AG09319 (cell line): ENCODE measurements at regions not wholly inside any gene's neighbourhood (a gene's known extent, or its start where the extent isn't known, plus 50 kb on each side); places are given as distances from the start of the nearest gene placed in this dataset.

Experiments
- DNase-seq: peaks from one replicate; pipeline ENCODE4 v3.0.0-alpha.2; 2010; ENCODE audit warnings: low read depth; ENCODE audit errors: extremely low read depth
- TF ChIP-seq, protein P1 (sequence below): IDR thresholded peaks from 2 replicates; pipeline ENCODE4 v1.5.1; 2011; ENCODE audit warnings: low read depth, mild to moderate bottlenecking, inconsistent platforms, low read length, moderate library complexity

DNA sequence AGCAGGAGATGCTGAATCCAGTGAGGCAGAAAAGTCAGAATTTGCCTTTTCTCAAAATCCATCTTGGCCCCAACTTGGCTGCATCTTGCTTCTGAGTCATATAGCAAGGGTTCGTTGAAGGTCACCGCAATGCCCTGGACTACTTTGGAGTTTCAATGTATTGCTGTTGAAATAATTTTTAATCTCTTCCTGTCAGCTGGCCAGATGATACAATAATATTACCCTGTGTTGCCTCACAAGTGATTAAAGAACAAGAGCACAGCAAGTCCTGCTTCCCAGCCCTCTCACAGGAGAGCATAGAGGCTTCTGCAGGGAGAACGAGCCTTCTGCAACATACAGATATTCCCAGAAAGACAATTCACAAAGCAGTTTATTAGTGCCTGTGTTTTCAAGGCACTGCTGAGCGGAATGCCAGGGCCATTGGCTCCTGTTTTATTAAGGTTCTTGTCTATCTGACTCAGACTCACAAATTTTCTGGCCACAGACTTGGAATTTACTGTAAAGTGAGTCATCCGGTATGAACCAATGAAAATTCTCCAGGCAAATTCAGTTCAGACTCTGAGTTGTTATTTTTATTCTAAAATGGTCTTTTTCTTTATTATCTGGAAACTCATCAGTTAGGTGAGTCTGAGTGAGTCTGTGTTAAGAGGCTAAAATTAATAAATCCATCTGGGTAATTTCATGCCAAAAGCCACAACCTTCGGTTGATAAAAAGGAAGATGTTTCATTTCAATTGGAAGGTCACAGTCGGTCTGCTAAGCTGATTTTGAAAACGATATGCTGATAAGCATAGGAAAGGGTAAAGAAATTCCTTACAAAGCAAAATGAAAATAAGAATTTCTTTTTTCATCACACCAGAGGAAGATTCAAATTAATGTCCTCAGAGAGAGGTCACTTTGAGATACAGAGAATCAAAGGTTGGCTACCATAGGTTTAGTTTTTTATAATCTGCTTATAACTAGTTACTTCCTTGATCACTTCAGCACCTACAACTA lies 289.4 kb upstream of the STXBP5 start:
- DNase-seq = peak; percentile 79
- TF ChIP-seq, protein P1, sequence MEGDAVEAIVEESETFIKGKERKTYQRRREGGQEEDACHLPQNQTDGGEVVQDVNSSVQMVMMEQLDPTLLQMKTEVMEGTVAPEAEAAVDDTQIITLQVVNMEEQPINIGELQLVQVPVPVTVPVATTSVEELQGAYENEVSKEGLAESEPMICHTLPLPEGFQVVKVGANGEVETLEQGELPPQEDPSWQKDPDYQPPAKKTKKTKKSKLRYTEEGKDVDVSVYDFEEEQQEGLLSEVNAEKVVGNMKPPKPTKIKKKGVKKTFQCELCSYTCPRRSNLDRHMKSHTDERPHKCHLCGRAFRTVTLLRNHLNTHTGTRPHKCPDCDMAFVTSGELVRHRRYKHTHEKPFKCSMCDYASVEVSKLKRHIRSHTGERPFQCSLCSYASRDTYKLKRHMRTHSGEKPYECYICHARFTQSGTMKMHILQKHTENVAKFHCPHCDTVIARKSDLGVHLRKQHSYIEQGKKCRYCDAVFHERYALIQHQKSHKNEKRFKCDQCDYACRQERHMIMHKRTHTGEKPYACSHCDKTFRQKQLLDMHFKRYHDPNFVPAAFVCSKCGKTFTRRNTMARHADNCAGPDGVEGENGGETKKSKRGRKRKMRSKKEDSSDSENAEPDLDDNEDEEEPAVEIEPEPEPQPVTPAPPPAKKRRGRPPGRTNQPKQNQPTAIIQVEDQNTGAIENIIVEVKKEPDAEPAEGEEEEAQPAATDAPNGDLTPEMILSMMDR = no peak

DNA sequence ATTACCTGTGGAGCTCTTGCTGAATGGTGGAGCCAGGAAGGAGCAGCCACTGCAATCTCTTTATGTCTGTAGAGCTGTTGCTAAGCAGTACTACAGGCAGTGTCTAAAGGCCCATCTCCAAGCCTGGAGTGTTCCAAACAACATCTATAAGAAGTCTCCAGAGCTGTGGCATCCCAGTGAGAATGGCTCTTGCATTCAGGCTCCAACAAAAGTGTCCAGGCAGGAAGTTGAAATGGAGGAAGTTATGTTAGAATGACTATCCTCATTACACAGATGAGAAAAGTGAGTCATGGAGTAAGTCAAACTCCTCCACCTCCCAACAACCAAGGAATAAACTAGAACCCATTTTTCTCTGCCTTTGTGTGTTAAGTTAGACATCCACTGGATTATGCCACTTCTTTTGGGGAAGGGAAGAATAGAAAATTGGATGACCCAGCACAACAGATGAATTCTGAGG lies 288.5 kb upstream of the STXBP5 start:
- TF ChIP-seq, protein P1 = no peak
- no peak for DNase-seq

DNA sequence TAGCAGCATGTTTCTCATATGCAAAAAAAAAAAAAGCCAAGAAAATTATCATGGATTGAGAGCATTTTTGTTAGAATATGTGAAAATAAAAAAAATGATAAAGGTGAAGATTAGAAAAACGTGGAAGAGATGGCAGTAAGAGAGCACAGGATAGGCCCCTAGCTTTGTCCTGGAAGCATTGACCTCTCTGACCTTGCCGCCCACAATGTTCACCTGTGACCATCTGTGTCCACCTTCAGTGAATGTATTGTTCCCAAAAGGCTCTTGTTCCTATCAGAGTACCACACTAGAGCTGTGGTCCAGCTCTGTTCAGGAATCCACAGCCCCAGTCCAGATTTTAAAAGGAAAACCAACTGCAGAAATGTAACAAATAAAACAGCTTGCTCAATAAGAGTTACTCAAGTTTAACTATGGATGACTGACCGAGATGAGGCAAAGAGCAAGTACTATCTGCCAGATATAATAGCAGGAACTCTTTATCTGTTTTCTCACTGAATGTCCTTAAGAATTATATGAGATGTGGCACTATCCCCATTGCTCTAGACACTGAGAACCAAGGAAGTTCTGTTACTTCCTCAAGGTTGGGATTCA lies 287.7 kb upstream of the STXBP5 start:
- TF ChIP-seq, protein P1 = no peak
- DNase-seq = no peak

DNA sequence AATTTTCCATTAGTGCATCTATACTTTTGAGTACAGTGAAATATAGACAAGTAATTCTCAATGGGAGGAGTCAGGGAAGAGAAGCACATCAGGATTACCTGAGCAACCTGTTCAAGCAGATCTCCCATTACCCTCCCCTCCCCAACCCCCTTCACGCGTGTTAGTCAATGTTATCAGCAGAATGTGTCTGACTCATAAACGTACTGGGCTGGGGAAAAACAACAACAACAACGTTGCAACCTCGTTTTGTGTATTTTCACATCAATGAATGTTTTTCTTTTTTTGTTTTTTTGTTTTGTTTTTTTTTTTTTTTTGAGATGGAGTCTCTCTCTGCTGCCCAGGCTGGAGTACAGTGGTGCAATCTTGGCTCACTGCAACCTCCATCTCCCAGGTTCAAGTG lies 287.0 kb upstream of the STXBP5 start:
- DNase-seq = no peak
- TF ChIP-seq, protein P1 = no peak

DNA sequence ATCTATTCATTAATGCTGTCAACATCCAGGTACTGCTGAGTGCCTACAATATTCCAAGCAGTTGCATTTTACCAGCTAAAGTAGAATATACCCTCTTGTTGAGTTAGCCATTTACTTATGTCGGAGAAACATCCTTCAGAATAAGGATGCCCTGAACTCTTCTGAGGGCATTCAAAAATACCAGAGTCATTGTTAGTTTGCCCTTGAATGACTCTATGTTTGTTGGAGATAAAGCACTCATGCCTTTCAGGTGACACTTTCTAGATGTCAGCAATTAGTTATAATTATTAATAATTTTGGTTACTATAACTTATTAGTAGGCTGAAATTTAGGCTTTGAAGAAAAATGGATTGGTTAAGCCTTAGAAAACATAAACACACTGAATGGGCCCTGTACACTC lies 286.2 kb upstream of the STXBP5 start:
- no peak for DNase-seq
- TF ChIP-seq, protein P1 = no peak

DNA sequence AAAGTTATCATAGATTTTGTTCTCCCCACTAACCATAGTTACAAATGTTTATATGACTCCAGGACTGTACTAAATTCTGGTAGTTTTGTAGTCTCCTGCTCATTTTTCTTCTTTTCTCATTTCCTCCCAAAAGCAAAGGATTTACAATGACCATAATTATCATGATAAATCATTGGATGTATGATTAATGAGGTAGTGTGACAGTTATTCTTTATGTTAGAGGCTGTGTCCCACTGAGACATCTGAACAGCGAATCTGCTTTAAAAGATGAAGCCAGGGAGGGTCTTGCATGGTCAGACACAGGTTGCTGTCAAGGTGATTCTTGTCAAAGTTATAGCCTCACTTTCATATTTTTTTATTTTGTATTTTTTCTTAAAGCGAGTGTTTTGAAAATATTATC lies 285.2 kb upstream of the STXBP5 start:
- no peak for DNase-seq
- TF ChIP-seq, protein P1 = no peak
